GM23338 (cell line): ENCODE measurements at regions not wholly inside any gene's neighbourhood (a gene's known extent, or its start where the extent isn't known, plus 50 kb on each side); places are given as distances from the start of the nearest gene placed in this dataset.

Source experiments
- ATAC-seq: fragments of 200-7000 bp; cut with Tn5 transposase; 3 replicates; pipeline ENCODE4 v1.9.1; 2020
- DNase-seq: peaks from one replicate; pipeline ENCODE4 v3.0.0-alpha.2; 2015; ENCODE audit warnings: low spot score
- H2AFZ ChIP-seq: fragments of 200-600 bp; sonication (generic); 2 replicates; pipeline ENCODE4 v1.8.0; 2016; ENCODE audit warnings: antibody characterized with exemption, mild to moderate bottlenecking, moderate library complexity
- H3F3A ChIP-seq: fragments of 200-600 bp; sonication (generic); replicated peaks from 2 replicates; pipeline ENCODE4 v1.8.0; 2017; ENCODE audit warnings: antibody characterized with exemption, mixed run types, low read depth
- H3K27ac ChIP-seq: fragments of 200-600 bp; sonication (generic); 2 replicates; pipeline ENCODE4 v1.6.1; 2016; ENCODE audit warnings: low read depth
- H3K27me3 ChIP-seq: fragments of 200-600 bp; sonication (generic); 2 replicates; pipeline ENCODE4 v1.8.0; 2016; ENCODE audit warnings: mild to moderate bottlenecking, mixed run types, moderate library complexity; ENCODE audit not compliant: insufficient read depth
- H3K36me3 ChIP-seq: fragments of 200-600 bp; sonication (generic); 2 replicates; pipeline ENCODE4 v1.8.0; 2016; ENCODE audit warnings: mild to moderate bottlenecking; ENCODE audit not compliant: insufficient read depth
- H3K4me1 ChIP-seq: fragments of 200-600 bp; sonication (generic); 2 replicates; pipeline ENCODE4 v1.8.0; 2016; ENCODE audit warnings: mild to moderate bottlenecking, moderate library complexity; ENCODE audit not compliant: insufficient read depth
- H3K4me2 ChIP-seq: fragments of 200-600 bp; sonication (generic); 2 replicates; pipeline ENCODE4 v1.7.1; 2017; ENCODE audit warnings: mixed run types
- H3K4me3 ChIP-seq: fragments of 200-600 bp; sonication (generic); 2 replicates; pipeline ENCODE4 v1.6.1; 2016; ENCODE audit warnings: mixed run types
- H3K79me2 ChIP-seq: fragments of 200-600 bp; sonication (generic); replicated peaks from 2 replicates; pipeline ENCODE4 v1.8.0; 2017; ENCODE audit warnings: mild to moderate bottlenecking; ENCODE audit not compliant: insufficient read depth
- H3K9me2 ChIP-seq: fragments of 200-600 bp; sonication (generic); 2 replicates; pipeline ENCODE4 v1.8.0; 2017; ENCODE audit not compliant: insufficient read depth
- H4K20me1 ChIP-seq: fragments of 200-600 bp; sonication (generic); replicated peaks from 2 replicates; pipeline ENCODE4 v1.8.0; 2017; ENCODE audit warnings: mild to moderate bottlenecking; ENCODE audit not compliant: insufficient read depth
- H3K27ac Mint-ChIP-seq: 2 replicates; pipeline ENCODE4 v1.8.0; 2020; ENCODE audit warnings: inconsistent platforms, mild to moderate bottlenecking, moderate library complexity, mixed read lengths
- H3K27me3 Mint-ChIP-seq: 3 replicates; pipeline ENCODE4 v1.8.0; 2022; ENCODE audit warnings: low read depth, mild to moderate bottlenecking, moderate library complexity, mixed read lengths, inconsistent platforms; ENCODE audit not compliant: insufficient read depth, poor library complexity
- H3K36me3 Mint-ChIP-seq: 3 replicates; pipeline ENCODE4 v1.8.0; 2021; ENCODE audit warnings: low read depth, mild to moderate bottlenecking, inconsistent platforms, moderate library complexity, mixed read lengths
- H3K4me1 Mint-ChIP-seq: 3 replicates; pipeline ENCODE4 v1.8.0; 2020; ENCODE audit warnings: mild to moderate bottlenecking, inconsistent platforms, mixed read lengths
- H3K4me3 Mint-ChIP-seq: 3 replicates; pipeline ENCODE4 v1.8.0; 2021; ENCODE audit warnings: moderate library complexity, mild to moderate bottlenecking, inconsistent platforms, mixed read lengths
- H3K9me3 Mint-ChIP-seq: 3 replicates; pipeline ENCODE4 v1.8.0; 2020; ENCODE audit warnings: moderate library complexity, mild to moderate bottlenecking, inconsistent platforms, mixed read lengths
- CREB1 ChIP-seq: fragments of 250-450 bp; sonication (Bioruptor Pico); IDR thresholded peaks from 2 replicates; pipeline ENCODE4 v1.5.0; 2020; ENCODE audit warnings: low read depth, mild to moderate bottlenecking, moderate library complexity
- CTCF ChIP-seq, 2 experiments: fragments of 200-600 bp in 1 of 2; sonication (generic) in 1 of 2; conservative IDR thresholded peaks; 2 replicates each; pipeline versions ENCODE4 v1.5.1 to v1.6.1; 2016 to 2017; ENCODE audit warnings: antibody characterized with exemption in 2 of 2, low read depth in 2 of 2, mild to moderate bottlenecking in 2 of 2, moderate library complexity in 1 of 2
- ETS1 ChIP-seq: IDR thresholded peaks from 2 replicates; pipeline ENCODE4 v1.6.1; 2016; ENCODE audit warnings: antibody characterized with exemption
- EZH2 ChIP-seq: fragments of 200-600 bp; sonication (generic); IDR thresholded peaks from one replicate; pipeline ENCODE4 v1.8.0; 2017; ENCODE audit warnings: antibody characterized with exemption, mild to moderate bottlenecking, low read depth; ENCODE audit not compliant: unreplicated experiment
- EZH2phosphoT487 ChIP-seq: fragments of 200-600 bp; sonication (generic); IDR thresholded peaks from one replicate; pipeline ENCODE4 v1.8.1; 2018; ENCODE audit warnings: antibody characterized with exemption; ENCODE audit not compliant: unreplicated experiment
- JUNB ChIP-seq: IDR thresholded peaks from one replicate; pipeline ENCODE4 v1.6.1; 2016; ENCODE audit warnings: antibody characterized with exemption; ENCODE audit not compliant: unreplicated experiment
- NANOG ChIP-seq: IDR thresholded peaks from 2 replicates; pipeline ENCODE4 v1.6.1; 2016; ENCODE audit warnings: antibody characterized with exemption, borderline replicate concordance
- POLR2AphosphoS5 ChIP-seq: IDR thresholded peaks from 2 replicates; pipeline ENCODE4 v1.6.1; 2016; ENCODE audit warnings: antibody characterized with exemption, low read depth
- REST ChIP-seq: IDR thresholded peaks from one replicate; pipeline ENCODE4 v1.6.1; 2018; ENCODE audit warnings: antibody characterized with exemption; ENCODE audit not compliant: unreplicated experiment
- STAT1 ChIP-seq: IDR thresholded peaks from one replicate; pipeline ENCODE4 v1.6.1; 2016; ENCODE audit warnings: antibody characterized with exemption; ENCODE audit not compliant: unreplicated experiment
- ZNF114 ChIP-seq: fragments of 250-450 bp; sonication (Bioruptor Pico); IDR thresholded peaks from 2 replicates; pipeline ENCODE4 v1.5.0; 2020; ENCODE audit warnings: mild to moderate bottlenecking, moderate library complexity
- ZNF331 ChIP-seq: fragments of 250-450 bp; sonication (Bioruptor Pico); IDR thresholded peaks from 2 replicates; pipeline ENCODE4 v1.5.0; 2020; ENCODE audit warnings: low read depth, mild to moderate bottlenecking, moderate library complexity
- ZNF462 ChIP-seq: fragments of 250-450 bp; sonication (Bioruptor Pico); IDR thresholded peaks from 2 replicates; pipeline ENCODE4 v1.5.0; 2020; ENCODE audit warnings: mild to moderate bottlenecking, moderate library complexity

GRCh38 chr9:115213818-115214334, 95.9 kb upstream of the TNC start:
- Histone ChIP-seq H3K4me2 (no peak overlapping the region), H3K4me1 (peaks cover 8% of the 10 kb centered on the region; the same call in 1 of the 2 replicates), H3K9me2 (no peaks in the 10 kb centered on the region), H4K20me1 (no peaks in the 10 kb centered on the region), H3K27ac (no peak overlapping the region), H2AFZ (no peak overlapping the region), H3K79me2 (no peaks in the 10 kb centered on the region), H3K36me3 (no peaks in the 10 kb centered on the region), H3K27me3 (no peaks in the 10 kb centered on the region), H3F3A (0 out of 2 replicates have a peak, but pooled peaks cover 3% of the 10 kb centered on the region), H3K4me3 (no peak overlapping the region)
- Mint-ChIP-seq H3K27ac (no peak overlapping the region), H3K27me3 (peaks cover 5% of the 10 kb centered on the region), H3K4me1 (peaks cover 7% of the 10 kb centered on the region), H3K9me3 (no peaks in the 10 kb centered on the region), H3K36me3 (no peaks in the 10 kb centered on the region), H3K4me3 (no peak overlapping the region)
- ATAC-seq (no peak), DNase-seq (no peak)
- TF ChIP-seq CTCF (conservative IDR thresholded peaks at IDR 0.05; ENCODE audit: low read depth in 2 of 2) (no peak), REST (no peak), ZNF331 (no peak), EZH2phosphoT487 (no peak), STAT1 (no peak), ZNF462 (CRISPR knock-in tag) (no peak), ZNF114 (CRISPR knock-in tag) (no peak), ETS1 (no peak), EZH2 (no peak), NANOG (no peak), JUNB (no peak), POLR2AphosphoS5 (no peak), CREB1 (CRISPR knock-in tag) (no peak)
